LNCAP (cell line): ENCODE measurements at regions not wholly inside any gene's neighbourhood (a gene's known extent, or its start where the extent isn't known, plus 50 kb on each side); places are given as distances from the start of the nearest gene placed in this dataset.

Source experiments
- CTCF ChIP-seq: fragments of 450-650 bp; IDR thresholded peaks from 2 replicates; pipeline ENCODE4 v1.5.1; 2017; ENCODE audit warnings: mild to moderate bottlenecking

- TF ChIP-seq CTCF, result no peak
Observed at GRCh38 chr20:39862470-39862891, 826.6 kb downstream of the MAFB start.

- no peak for TF ChIP-seq CTCF
Observed at GRCh38 chr20:39861381-39861780, 827.7 kb downstream of the MAFB start.

GRCh38 chr20:39857835-39858234 lies 831.2 kb downstream of the MAFB start:
- TF ChIP-seq CTCF, result no peak

GRCh38 chr20:39857187-39857586 lies 831.8 kb downstream of the MAFB start:
- TF ChIP-seq CTCF, result no peak

GRCh38 chr20:39855799-39856198 lies 833.2 kb downstream of the MAFB start:
- TF ChIP-seq CTCF, result no peak

GRCh38 chr20:39855056-39855455 lies 834.0 kb downstream of the MAFB start:
- no peak for TF ChIP-seq CTCF

GRCh38 chr20:39853636-39854035 lies 835.4 kb downstream of the MAFB start:
- TF ChIP-seq CTCF, result no peak

- TF ChIP-seq CTCF, result no peak
Observed at GRCh38 chr20:39853050-39853449, 836.0 kb downstream of the MAFB start.
